Neural progenitor cell (in vitro differentiated cells): ENCODE measurements at regions not wholly inside any gene's neighbourhood (a gene's known extent, or its start where the extent isn't known, plus 50 kb on each side); places are given as distances from the start of the nearest gene placed in this dataset.

Experiments used
- DNase-seq: peaks from one replicate; pipeline ENCODE4 v3.0.0-alpha.2; 2016; ENCODE audit warnings: low spot score
- H2AFZ ChIP-seq: fragments of 200-600 bp; sonication (generic); replicated peaks from 2 replicates; pipeline ENCODE4 v1.6.1; 2016; ENCODE audit warnings: antibody characterized with exemption
- H3F3A ChIP-seq: fragments of 200-600 bp; sonication (generic); 2 replicates; pipeline ENCODE4 v1.6.1; 2016; ENCODE audit warnings: antibody characterized with exemption, low read depth
- H3K27ac ChIP-seq: fragments of 200-600 bp; sonication (generic); 2 replicates; pipeline ENCODE4 v1.5.1; 2016; ENCODE audit warnings: mild to moderate bottlenecking
- H3K27me3 ChIP-seq: fragments of 200-600 bp; sonication (generic); 2 replicates; pipeline ENCODE4 v1.6.1; 2016; ENCODE audit warnings: mild to moderate bottlenecking, moderate library complexity
- H3K36me3 ChIP-seq: fragments of 200-600 bp; sonication (generic); 2 replicates; pipeline ENCODE4 v1.5.1; 2016
- H3K4me1 ChIP-seq: fragments of 200-600 bp; sonication (generic); 2 replicates; pipeline ENCODE4 v1.6.1; 2016; ENCODE audit warnings: mixed run types
- H3K4me2 ChIP-seq: fragments of 200-600 bp; sonication (generic); 2 replicates; pipeline ENCODE4 v1.6.1; 2016
- H3K4me3 ChIP-seq: fragments of 200-600 bp; sonication (generic); 2 replicates; pipeline ENCODE4 v1.5.1; 2016
- H3K79me2 ChIP-seq: fragments of 200-600 bp; sonication (generic); 2 replicates; pipeline ENCODE4 v1.6.1; 2016; ENCODE audit warnings: low read depth
- H3K9ac ChIP-seq: fragments of 200-600 bp; sonication (generic); 2 replicates; pipeline ENCODE4 v1.6.1; 2016
- H3K9me3 ChIP-seq: fragments of 200-600 bp; sonication (generic); 2 replicates; pipeline ENCODE4 v1.5.1; 2016; ENCODE audit warnings: low read depth
- H4K20me1 ChIP-seq: fragments of 200-600 bp; sonication (generic); 2 replicates; pipeline ENCODE4 v1.6.1; 2016; ENCODE audit warnings: low read depth
- H3K27ac Mint-ChIP-seq: 3 replicates; pipeline ENCODE4 v1.8.0; 2021; ENCODE audit warnings: mixed read lengths
- H3K27me3 Mint-ChIP-seq: 2 replicates; pipeline ENCODE4 v1.8.0; 2022; ENCODE audit warnings: low read depth, mild to moderate bottlenecking, inconsistent platforms, moderate library complexity, mixed read lengths; ENCODE audit not compliant: insufficient read depth
- H3K36me3 Mint-ChIP-seq: 3 replicates; pipeline ENCODE4 v1.8.0; 2021; ENCODE audit warnings: mixed read lengths
- H3K4me1 Mint-ChIP-seq: 3 replicates; pipeline ENCODE4 v1.8.0; 2021; ENCODE audit warnings: mixed read lengths
- H3K4me3 Mint-ChIP-seq: 3 replicates; pipeline ENCODE4 v1.8.0; 2021; ENCODE audit warnings: mild to moderate bottlenecking, moderate library complexity, mixed read lengths
- H3K9me3 Mint-ChIP-seq: 3 replicates; pipeline ENCODE4 v1.8.0; 2020; ENCODE audit warnings: mixed read lengths
- CTCF ChIP-seq: fragments of 200-600 bp; sonication (generic); IDR thresholded peaks from 2 replicates; pipeline ENCODE4 v1.5.1; 2017; ENCODE audit warnings: antibody characterized with exemption, mild to moderate bottlenecking
- EZH2 ChIP-seq: fragments of 200-600 bp; sonication (generic); IDR thresholded peaks from 2 replicates; pipeline ENCODE4 v1.6.1; 2017; ENCODE audit warnings: antibody characterized with exemption, mild to moderate bottlenecking, moderate library complexity
- EZH2phosphoT487 ChIP-seq: fragments of 200-600 bp; sonication (generic); IDR thresholded peaks from 2 replicates; pipeline ENCODE4 v1.6.1; 2017; ENCODE audit warnings: antibody characterized with exemption

GRCh38 chr6:125485757-125486156, 184.0 kb upstream of the HDDC2 start:
- no peaks in the 10 kb centered on the region for H4K20me1 ChIP-seq
- H3K9me3 ChIP-seq: no peaks in the 10 kb centered on the region
- DNase-seq: no peak
- H3K36me3 Mint-ChIP-seq: no peaks in the 10 kb centered on the region
- H3K4me3 ChIP-seq: no peak overlapping the region
- H3K4me3 Mint-ChIP-seq: no peak overlapping the region
- H3K36me3 ChIP-seq: no peaks in the 10 kb centered on the region
- no peaks in the 10 kb centered on the region for H3F3A ChIP-seq
- peaks cover 4% of the 10 kb centered on the region for H3K27me3 Mint-ChIP-seq
- no peak overlapping the region for H2AFZ ChIP-seq
- no peak overlapping the region for H3K4me2 ChIP-seq
- H3K9ac ChIP-seq: no peak overlapping the region
- no peaks in the 10 kb centered on the region for H3K79me2 ChIP-seq
- H3K4me1 Mint-ChIP-seq: no peaks in the 10 kb centered on the region
- H3K27ac ChIP-seq: no peak overlapping the region
- H3K27me3 ChIP-seq: no peaks in the 10 kb centered on the region
- no peak overlapping the region for H3K27ac Mint-ChIP-seq
- TF ChIP-seq CTCF: no peak
- TF ChIP-seq EZH2: no peak
- TF ChIP-seq EZH2phosphoT487: no peak
- no peaks in the 10 kb centered on the region for H3K9me3 Mint-ChIP-seq
- H3K4me1 ChIP-seq: no peaks in the 10 kb centered on the region

GRCh38 chr6:125486881-125487280, 185.1 kb upstream of the HDDC2 start:
- Histone ChIP-seq H3K27me3 (no peaks in the 10 kb centered on the region), H2AFZ (no peak overlapping the region), H3K4me3 (no peak overlapping the region), H3K36me3 (no peaks in the 10 kb centered on the region), H3F3A (no peaks in the 10 kb centered on the region), H3K9me3 (no peaks in the 10 kb centered on the region), H3K4me2 (no peak overlapping the region), H3K79me2 (no peaks in the 10 kb centered on the region), H3K9ac (no peak overlapping the region), H3K27ac (no peak overlapping the region), H4K20me1 (no peaks in the 10 kb centered on the region), H3K4me1 (no peaks in the 10 kb centered on the region)
- Mint-ChIP-seq H3K36me3 (no peaks in the 10 kb centered on the region), H3K27ac (no peak overlapping the region), H3K9me3 (no peaks in the 10 kb centered on the region), H3K4me3 (no peak overlapping the region), H3K27me3 (peaks cover 4% of the 10 kb centered on the region), H3K4me1 (no peaks in the 10 kb centered on the region)
- TF ChIP-seq EZH2phosphoT487 (no peak), CTCF (no peak), EZH2 (no peak)
- DNase-seq: no peak

GRCh38 chr6:125489579-125490285, 188.0 kb upstream of the HDDC2 start:
- no peak for DNase-seq
- Mint-ChIP-seq H3K4me1 (no peaks in the 10 kb centered on the region), H3K9me3 (no peaks in the 10 kb centered on the region), H3K27ac (no peak overlapping the region), H3K27me3 (peaks cover 3% of the 10 kb centered on the region), H3K36me3 (no peaks in the 10 kb centered on the region), H3K4me3 (no peak overlapping the region)
- Histone ChIP-seq H3F3A (no peaks in the 10 kb centered on the region), H4K20me1 (no peaks in the 10 kb centered on the region), H3K4me3 (no peak overlapping the region), H3K36me3 (no peaks in the 10 kb centered on the region), H3K4me2 (no peak overlapping the region), H3K27me3 (no peaks in the 10 kb centered on the region), H3K9ac (no peak overlapping the region), H3K4me1 (no peaks in the 10 kb centered on the region), H3K27ac (no peak overlapping the region), H3K9me3 (no peaks in the 10 kb centered on the region), H2AFZ (no peak overlapping the region), H3K79me2 (no peaks in the 10 kb centered on the region)
- no peak for TF ChIP-seq EZH2phosphoT487
- TF ChIP-seq EZH2: no peak
- no peak for TF ChIP-seq CTCF
